ENCODE measurements at regions not wholly inside any gene's neighbourhood (a gene's known extent, or its start where the extent isn't known, plus 50 kb on each side); places are given as distances from the start of the nearest gene placed in this dataset.

DNA sequence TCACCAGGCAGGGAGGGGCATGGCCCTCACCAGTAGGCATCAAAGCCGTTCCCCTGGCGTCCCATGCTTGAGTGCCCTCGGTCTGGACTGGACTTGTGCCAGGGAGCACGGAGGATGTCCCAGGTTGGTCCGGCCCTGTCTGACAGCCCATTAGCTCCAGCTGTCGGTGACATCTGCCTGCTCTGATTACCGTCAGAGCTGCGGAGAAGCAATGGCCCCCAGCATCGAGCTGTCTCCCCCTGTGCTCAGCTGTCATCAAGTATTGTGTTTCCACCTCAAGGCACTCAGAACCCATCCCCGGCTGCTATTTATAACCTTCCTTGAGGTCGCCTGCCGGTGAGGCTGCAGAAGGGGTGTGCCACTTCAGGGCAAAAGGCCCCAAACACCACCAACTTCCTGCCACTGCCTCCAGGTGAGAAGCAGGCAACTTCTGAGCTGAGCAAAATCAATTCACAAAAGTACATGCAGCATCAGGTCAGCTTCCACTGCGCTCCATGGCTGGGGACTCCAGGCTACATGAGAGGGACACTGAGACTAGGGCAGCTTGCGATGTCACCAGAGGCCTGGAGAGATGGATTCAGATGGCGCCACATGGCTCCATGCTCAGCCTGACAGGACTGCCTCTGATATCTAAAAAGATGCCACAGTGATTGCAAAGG lies 142.7 kb downstream of the C5orf15 start:
- TF ChIP-seq, protein P1, sequence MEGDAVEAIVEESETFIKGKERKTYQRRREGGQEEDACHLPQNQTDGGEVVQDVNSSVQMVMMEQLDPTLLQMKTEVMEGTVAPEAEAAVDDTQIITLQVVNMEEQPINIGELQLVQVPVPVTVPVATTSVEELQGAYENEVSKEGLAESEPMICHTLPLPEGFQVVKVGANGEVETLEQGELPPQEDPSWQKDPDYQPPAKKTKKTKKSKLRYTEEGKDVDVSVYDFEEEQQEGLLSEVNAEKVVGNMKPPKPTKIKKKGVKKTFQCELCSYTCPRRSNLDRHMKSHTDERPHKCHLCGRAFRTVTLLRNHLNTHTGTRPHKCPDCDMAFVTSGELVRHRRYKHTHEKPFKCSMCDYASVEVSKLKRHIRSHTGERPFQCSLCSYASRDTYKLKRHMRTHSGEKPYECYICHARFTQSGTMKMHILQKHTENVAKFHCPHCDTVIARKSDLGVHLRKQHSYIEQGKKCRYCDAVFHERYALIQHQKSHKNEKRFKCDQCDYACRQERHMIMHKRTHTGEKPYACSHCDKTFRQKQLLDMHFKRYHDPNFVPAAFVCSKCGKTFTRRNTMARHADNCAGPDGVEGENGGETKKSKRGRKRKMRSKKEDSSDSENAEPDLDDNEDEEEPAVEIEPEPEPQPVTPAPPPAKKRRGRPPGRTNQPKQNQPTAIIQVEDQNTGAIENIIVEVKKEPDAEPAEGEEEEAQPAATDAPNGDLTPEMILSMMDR (conservative IDR thresholded peaks at IDR 0.05 in 1 of 2, IDR thresholded peaks at IDR 0.05 in 1 of 2; ENCODE audit: low read depth in 1 of 2, low read length in 2 of 2) = no peak
- no peak for TF ChIP-seq EZH2 (IDR thresholded peaks at IDR 0.05; ENCODE audit: low read length, missing control alignments)

Measured in fibroblast of lung (primary cell).